ENCODE measurements at regions not wholly inside any gene's neighbourhood (a gene's known extent, or its start where the extent isn't known, plus 50 kb on each side); places are given as distances from the start of the nearest gene placed in this dataset.

DNA sequence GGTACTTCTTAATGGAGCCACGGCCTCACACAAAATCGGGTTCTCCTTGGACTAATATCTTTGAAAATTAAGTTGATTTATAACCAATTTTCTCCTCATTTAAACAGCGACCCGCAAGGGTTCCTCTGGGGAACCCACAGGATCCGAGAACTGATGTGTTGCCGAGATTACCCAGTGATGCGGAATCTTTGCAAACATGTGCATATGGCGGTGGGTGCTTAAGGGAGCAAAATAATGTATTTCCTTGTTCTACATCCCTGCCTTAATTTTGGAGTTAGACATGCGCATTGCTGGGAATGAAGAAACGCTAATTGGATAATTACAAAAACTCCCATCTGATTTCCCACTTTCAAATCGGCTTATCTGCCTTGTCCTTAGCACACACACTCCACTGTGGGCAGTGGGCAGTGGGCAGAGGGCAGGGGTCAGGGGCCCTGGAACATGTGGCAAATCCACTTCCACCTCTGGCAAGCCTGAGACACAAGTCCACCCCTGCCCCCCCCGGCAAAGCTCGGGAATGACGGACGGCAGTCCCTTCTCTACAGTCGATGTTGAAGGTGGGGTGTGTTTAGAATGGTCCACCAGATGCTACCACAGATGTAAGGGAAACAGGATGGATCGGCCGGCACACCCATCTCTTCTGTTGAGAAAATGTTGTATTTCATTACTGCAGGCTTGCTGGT lies 137.4 kb upstream of the CDH4 start:
- TF ChIP-seq, protein P1, sequence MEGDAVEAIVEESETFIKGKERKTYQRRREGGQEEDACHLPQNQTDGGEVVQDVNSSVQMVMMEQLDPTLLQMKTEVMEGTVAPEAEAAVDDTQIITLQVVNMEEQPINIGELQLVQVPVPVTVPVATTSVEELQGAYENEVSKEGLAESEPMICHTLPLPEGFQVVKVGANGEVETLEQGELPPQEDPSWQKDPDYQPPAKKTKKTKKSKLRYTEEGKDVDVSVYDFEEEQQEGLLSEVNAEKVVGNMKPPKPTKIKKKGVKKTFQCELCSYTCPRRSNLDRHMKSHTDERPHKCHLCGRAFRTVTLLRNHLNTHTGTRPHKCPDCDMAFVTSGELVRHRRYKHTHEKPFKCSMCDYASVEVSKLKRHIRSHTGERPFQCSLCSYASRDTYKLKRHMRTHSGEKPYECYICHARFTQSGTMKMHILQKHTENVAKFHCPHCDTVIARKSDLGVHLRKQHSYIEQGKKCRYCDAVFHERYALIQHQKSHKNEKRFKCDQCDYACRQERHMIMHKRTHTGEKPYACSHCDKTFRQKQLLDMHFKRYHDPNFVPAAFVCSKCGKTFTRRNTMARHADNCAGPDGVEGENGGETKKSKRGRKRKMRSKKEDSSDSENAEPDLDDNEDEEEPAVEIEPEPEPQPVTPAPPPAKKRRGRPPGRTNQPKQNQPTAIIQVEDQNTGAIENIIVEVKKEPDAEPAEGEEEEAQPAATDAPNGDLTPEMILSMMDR (conservative IDR thresholded peaks at IDR 0.05) = no peak
- peak overlapping the region; percentile 89 for H3K27ac ChIP-seq

DNA sequence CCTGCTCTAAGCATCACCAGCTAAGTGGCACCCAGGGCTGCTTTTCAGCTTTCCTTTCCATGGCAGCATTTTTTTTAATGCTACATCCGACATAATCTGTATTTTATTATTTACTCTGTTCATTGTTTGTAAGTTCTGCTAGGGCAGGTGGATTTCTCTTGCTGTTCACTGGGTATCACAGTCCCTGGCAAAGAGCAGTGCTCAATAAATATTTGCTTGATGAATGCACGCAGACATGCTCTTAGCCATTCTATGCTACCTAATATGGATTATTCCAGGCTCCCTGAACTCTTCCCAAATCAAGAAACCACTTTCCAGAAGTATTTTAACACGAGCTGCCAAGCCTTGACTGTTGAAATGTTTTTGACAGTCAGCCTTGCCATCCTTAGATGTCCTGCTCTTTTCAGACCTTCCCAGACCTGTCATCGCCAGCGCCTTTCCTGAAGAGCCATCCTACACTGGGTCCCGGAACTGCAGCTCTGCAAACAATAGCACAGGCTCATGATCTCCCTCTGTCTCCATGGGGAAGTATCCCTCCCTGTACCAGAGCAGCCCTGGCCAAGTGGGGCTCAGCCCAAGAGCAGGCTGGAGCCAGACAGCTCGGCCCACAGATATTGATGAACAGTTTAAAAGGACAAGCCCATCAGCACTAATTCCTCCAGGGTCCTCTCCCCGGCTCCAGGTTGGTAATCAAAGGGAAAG lies 136.5 kb upstream of the CDH4 start:
- peak overlapping the region; percentile 89 for H3K27ac ChIP-seq
- TF ChIP-seq, protein P1 (conservative IDR thresholded peaks at IDR 0.05) = 0 out of 2 replicates have a peak, but pooled peaks have one; percentile 9

DNA sequence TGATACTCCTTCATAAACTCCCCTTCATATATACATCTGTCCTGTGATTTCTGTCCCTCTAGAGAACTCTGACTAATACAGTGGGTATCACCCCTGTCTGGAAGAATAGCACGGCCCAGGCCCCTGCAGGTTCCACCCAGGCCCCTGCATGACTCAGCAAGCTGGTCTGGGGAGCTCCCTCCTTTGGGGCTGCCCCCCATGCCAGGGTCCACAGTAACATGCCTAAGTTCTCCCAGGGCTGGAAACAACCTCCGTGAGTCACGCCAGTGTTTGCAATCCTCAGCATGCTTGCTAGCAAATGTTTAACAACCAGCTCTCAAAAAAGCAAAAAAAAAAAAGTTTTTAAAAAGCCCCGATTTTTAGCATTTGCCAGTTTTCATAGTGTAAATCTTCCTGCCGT lies 134.3 kb upstream of the CDH4 start:
- H3K27ac ChIP-seq = peak overlapping the region; percentile 89; the same call in 1 of the 2 replicates
- TF ChIP-seq, protein P1 (conservative IDR thresholded peaks at IDR 0.05) = no peak

DNA sequence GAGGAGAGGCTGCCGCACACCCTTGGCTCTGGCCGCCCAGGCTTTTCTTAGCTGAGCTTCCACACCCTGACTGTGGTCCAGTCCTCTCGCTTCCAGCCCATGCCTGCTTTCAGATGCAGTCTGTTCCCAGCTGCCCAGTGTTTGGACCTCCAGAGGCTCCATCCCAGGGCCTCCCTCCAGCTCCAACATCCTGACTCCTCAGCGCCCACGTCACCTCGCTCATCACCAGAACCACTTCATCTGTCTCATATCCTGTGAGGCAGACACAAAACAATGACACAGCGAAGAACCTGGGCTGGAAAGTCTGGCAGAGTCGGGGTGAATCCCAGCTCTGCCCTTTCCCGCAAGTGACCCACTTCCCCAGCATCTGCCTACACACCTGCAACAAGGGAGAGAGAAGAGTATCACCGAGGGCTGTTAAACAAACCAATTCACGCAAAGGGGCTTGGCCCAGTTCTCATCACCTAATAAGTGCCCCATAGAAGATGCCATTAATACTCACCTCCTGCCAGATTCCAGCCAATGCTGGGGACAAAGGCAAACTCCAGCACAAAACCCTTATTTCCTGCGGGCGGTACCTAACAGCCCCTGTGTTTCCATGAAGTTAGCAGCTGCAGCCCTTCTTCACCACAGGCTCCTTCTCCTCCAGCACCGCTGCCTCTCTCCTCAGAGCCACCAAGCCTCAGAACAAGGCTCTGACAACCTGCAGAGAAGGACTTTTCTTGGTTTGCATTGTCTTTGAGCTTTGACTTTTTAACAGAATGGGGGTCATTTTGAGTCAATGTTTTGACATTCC lies 133.4 kb upstream of the CDH4 start:
- no peak overlapping the region for H3K27ac ChIP-seq
- TF ChIP-seq, protein P1 (conservative IDR thresholded peaks at IDR 0.05) = no peak

DNA sequence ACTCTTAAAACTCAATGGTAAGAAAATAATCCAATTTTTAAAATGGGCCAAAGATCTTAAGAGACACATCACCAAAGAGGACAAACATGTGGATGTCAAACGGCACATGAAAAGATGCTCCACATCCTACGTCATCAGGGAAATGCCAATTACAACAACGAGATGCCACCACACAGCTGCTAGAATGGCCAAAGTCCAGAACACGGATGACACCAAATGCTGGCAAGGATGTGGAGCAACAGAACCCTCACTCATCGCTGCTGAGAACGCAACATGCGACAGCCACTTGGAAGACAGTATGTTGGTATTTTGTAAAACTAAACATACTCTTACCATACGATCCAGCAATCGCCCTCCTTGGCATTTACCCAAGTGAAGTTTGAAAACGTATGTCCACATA lies 132.8 kb upstream of the CDH4 start:
- no peak overlapping the region for H3K27ac ChIP-seq
- TF ChIP-seq, protein P1 (conservative IDR thresholded peaks at IDR 0.05) = no peak

DNA sequence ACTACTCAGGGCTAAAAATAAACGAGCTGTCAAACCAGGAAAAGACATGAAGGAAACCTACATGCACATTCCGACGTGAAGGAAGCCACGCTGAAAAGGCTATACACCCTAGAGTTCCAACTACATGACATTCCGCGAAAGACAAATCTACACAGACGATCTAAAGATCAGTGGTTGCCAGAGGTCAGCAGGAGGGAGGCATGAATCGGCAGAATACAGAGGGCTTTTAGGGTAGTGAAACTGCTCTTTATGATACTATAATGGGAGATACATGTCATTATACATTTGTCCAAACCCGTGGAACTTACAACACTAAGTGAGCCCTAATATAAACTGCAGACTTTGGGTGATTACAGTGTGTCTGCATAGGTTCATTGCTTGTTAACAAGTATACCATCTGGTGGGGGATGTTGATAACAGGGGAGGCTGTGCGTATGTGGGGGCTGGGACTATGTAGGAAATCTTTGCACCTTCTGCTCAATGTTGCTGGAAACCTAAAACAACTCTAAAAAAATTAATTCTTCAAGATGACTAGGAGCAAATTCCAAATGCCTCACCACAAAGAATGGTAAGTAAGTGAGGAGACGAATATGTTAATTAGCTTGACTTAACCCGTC lies 132.2 kb upstream of the CDH4 start:
- TF ChIP-seq, protein P1 (conservative IDR thresholded peaks at IDR 0.05) = no peak

More for the DNA sequence above, 132.2 kb upstream of the CDH4 start:
- H3K27ac ChIP-seq = no peak overlapping the region
